GM21360 (cell line): ENCODE measurements at regions not wholly inside any gene's neighbourhood (a gene's known extent, or its start where the extent isn't known, plus 50 kb on each side); places are given as distances from the start of the nearest gene placed in this dataset.

ENCODE experiments used
- ATAC-seq: cut with Tn5 transposase; IDR thresholded peaks from one replicate; pipeline ENCODE4 v1.9.1; 2021; ENCODE audit warnings: mild to moderate bottlenecking, moderate library complexity; ENCODE audit not compliant: unreplicated experiment

GRCh38 chr4:128394778-128395177 is 107.2 kb upstream of the PGRMC2 start:
- no peak for ATAC-seq

GRCh38 chr4:128393101-128393704 is 105.6 kb upstream of the PGRMC2 start:
- no peak for ATAC-seq

- ATAC-seq = no peak
Observed at GRCh38 chr4:128390475-128390996, 102.9 kb upstream of the PGRMC2 start.

GRCh38 chr4:128388796-128389195 is 101.2 kb upstream of the PGRMC2 start:
- ATAC-seq = no peak

- ATAC-seq = no peak
Observed at GRCh38 chr4:128388352-128388630, 100.7 kb upstream of the PGRMC2 start.

- ATAC-seq = no peak
Observed at GRCh38 chr4:128387600-128388351, 100.2 kb upstream of the PGRMC2 start.

GRCh38 chr4:128386761-128387599 is 99.4 kb upstream of the PGRMC2 start:
- ATAC-seq = no peak

GRCh38 chr4:128385683-128386304 is 98.2 kb upstream of the PGRMC2 start:
- ATAC-seq = no peak

- no peak for ATAC-seq
Observed at GRCh38 chr4:128384765-128385598, 97.4 kb upstream of the PGRMC2 start.

- ATAC-seq = no peak
Observed at GRCh38 chr4:128384091-128384520, 96.5 kb upstream of the PGRMC2 start.

GRCh38 chr4:128381748-128382559 is 94.3 kb upstream of the PGRMC2 start:
- ATAC-seq = no peak

- ATAC-seq = no peak
Observed at GRCh38 chr4:128380306-128380705, 92.7 kb upstream of the PGRMC2 start.

- no peak for ATAC-seq
Observed at GRCh38 chr4:128379860-128380259, 92.2 kb upstream of the PGRMC2 start.

- ATAC-seq = no peak
Observed at GRCh38 chr4:128378668-128379067, 91.1 kb upstream of the PGRMC2 start.

GRCh38 chr4:128376958-128377357 is 89.3 kb upstream of the PGRMC2 start:
- ATAC-seq = no peak

GRCh38 chr4:128376303-128376702 is 88.7 kb upstream of the PGRMC2 start:
- ATAC-seq = no peak

GRCh38 chr4:128373628-128374027 is 86.0 kb upstream of the PGRMC2 start:
- no peak for ATAC-seq

- ATAC-seq = no peak
Observed at GRCh38 chr4:128371876-128372275, 84.3 kb upstream of the PGRMC2 start.

GRCh38 chr4:128371001-128371777 is 83.6 kb upstream of the PGRMC2 start:
- no peak for ATAC-seq
